Ovary (tissue), 7 donors: ENCODE measurements at regions not wholly inside any gene's neighbourhood (a gene's known extent, or its start where the extent isn't known, plus 50 kb on each side); places are given as distances from the start of the nearest gene placed in this dataset.

Experiments used
- DNase-seq, 5 donors: peaks; one replicate each; pipeline ENCODE4 v3.0.0-alpha.2; 2019 to 2020
- H3K27ac ChIP-seq, 2 donors: fragments of 200-600 bp; one replicate each; pipeline versions ENCODE4 v1.5.1 to v1.8.0; 2019 to 2022
- H3K27me3 ChIP-seq: fragments of 200-600 bp; one replicate; pipeline ENCODE4 v1.8.0; 2022
- H3K36me3 ChIP-seq: fragments of 200-600 bp; sonication (generic); one replicate; pipeline ENCODE4 v1.5.1; 2019
- H3K4me1 ChIP-seq: one replicate; pipeline ENCODE4 v1.8.1; 2013; ENCODE audit warnings: mild to moderate bottlenecking, moderate library complexity; ENCODE audit not compliant: insufficient read depth
- H3K4me3 ChIP-seq: fragments of 200-600 bp; sonication (generic); one replicate; pipeline ENCODE4 v1.5.1; 2017
- H3K9me3 ChIP-seq, 2 donors: fragments of 200-600 bp in 1 of 2; sonication (generic) in 1 of 2; one replicate each; pipeline versions ENCODE4 v1.5.1 to v1.8.1; 2013 to 2019; ENCODE audit warnings: mild to moderate bottlenecking in 1 of 2, moderate library complexity in 1 of 2
- EP300 ChIP-seq: sonication (generic); formaldehyde crosslinking; IDR thresholded peaks from one replicate; pipeline ENCODE4 v1.6.1; 2017; ENCODE audit warnings: antibody characterized with exemption
- POLR2A ChIP-seq: fragments of 450-650 bp; IDR thresholded peaks from one replicate; pipeline ENCODE4 v1.6.1; 2017; ENCODE audit warnings: antibody characterized with exemption, mild to moderate bottlenecking, moderate library complexity
- WGBS, 3 donors: extraction: QIAGEN DNeasy Blood & Tissue Kit in 1 of 3; methylation state at CpG; one replicate each; pipeline versions ENCODE4 v1.1.5 to v1.1.7; 2013 to 2017; 5-methylcytosine and 5-hydroxymethylcytosine counted together
- intact Hi-C, 4 donors: fragments of 100-400 bp; cut with DNase I; formaldehyde crosslinking; loops; one replicate each; pipeline versions ENCODE4 v1.11.0 to v1.15.1; 2022 to 2023
- TF ChIP-seq, protein P1 (sequence below), 3 donors: fragments of 450-650 bp in 2 of 3; fragments of 200-600 bp in 1 of 3; IDR thresholded peaks; one replicate each; pipeline versions ENCODE4 v1.5.1 to v1.8.0; 2016 to 2022; ENCODE audit warnings: antibody characterized with exemption in 3 of 3, mild to moderate bottlenecking in 1 of 3
- donor health status: DM: no; HTN: no; CAD: no; lungs with moderate emphysema.
- donor health status: DM: no; HTN: no; CAD: no.
- donor health status: Bipolar disorder and iron deficiency.
- donor health status: DM: no; HTN: no; CAD: no.
- donor health status: DM: yes; HTN: yes; CAD: no.

DNA sequence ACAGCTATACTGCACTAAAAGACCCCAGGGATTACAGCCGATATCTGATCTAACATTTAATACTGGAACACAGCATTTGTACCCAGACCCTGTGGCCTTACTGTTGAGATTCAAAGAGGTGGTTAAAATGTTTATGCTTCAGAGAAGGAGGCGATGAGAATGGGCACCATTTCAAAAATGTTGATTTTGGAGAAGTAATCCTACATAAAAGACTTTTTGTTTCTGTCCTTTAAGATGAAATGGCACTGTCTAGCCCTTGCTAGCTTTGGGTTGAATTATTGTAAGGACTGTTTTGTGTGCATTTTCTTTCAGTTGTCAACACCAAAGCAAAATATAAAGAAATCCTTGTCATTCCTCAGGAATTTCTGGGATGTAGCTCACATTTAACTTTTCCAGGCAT lies 288.5 kb upstream of the ANKH start:
- WGBS, 3 donors = 68 to 75% (median 69%) methylated on average over 2 of the region's 2 CpGs
- no peak overlapping the region for H3K27ac ChIP-seq

DNA sequence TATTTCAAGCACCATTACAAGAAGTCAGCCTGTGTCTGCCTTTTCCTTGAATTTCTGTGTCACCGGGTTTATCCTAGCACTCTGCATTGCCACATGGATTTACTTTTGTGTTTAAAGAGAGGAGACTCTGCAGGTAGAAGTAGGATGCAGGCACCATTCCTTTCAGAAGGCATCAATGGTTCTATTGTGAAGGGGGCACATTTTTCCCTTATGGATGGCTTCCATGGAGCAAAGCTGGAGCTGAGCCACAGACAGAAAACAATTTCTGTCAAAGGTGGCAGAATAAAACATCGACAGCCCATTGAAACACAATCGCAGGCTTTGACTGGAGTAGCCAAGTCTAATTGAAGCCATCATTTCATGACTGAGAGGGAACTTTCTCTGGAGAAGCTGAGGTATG lies 288.0 kb upstream of the ANKH start:
- no peak for DNase-seq

More for the DNA sequence above, 288.5 kb upstream of the ANKH start:
- intact Hi-C loops = no loop called here
- Histone ChIP-seq H3K9me3 (peaks cover 0 to 3% of the 10 kb centered on the region in 2 donors), H3K27me3 (no peaks in the 10 kb centered on the region), H3K4me3 (no peak overlapping the region), H3K4me1 (no peaks in the 10 kb centered on the region), H3K36me3 (no peaks in the 10 kb centered on the region)
- TF ChIP-seq, protein P1, sequence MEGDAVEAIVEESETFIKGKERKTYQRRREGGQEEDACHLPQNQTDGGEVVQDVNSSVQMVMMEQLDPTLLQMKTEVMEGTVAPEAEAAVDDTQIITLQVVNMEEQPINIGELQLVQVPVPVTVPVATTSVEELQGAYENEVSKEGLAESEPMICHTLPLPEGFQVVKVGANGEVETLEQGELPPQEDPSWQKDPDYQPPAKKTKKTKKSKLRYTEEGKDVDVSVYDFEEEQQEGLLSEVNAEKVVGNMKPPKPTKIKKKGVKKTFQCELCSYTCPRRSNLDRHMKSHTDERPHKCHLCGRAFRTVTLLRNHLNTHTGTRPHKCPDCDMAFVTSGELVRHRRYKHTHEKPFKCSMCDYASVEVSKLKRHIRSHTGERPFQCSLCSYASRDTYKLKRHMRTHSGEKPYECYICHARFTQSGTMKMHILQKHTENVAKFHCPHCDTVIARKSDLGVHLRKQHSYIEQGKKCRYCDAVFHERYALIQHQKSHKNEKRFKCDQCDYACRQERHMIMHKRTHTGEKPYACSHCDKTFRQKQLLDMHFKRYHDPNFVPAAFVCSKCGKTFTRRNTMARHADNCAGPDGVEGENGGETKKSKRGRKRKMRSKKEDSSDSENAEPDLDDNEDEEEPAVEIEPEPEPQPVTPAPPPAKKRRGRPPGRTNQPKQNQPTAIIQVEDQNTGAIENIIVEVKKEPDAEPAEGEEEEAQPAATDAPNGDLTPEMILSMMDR (IDR thresholded peaks at IDR 0.05) = no peak
- DNase-seq = no peak

DNA sequence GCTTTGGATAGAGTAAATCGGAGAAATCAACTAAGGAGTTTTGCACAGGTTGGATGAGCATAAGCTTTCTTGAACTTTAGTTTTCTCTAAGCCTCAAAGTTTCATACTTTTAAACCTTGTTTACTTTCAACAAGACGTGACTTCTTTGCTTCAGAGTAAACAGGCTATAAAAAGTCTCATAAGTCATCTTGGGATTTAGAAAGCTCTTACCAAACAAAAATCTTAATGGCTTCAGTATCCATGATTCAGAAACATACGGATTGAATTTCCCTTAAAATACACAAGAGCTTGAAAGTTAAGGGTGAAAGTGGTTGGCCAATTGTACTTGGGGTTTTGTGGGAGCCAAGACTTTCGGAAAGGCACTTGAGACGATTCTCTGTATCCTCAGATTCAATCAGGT lies 270.9 kb upstream of the ANKH start:
- Histone ChIP-seq H3K4me3 (no peak overlapping the region), H3K9me3 (no peaks in the 10 kb centered on the region), H3K4me1 (no peaks in the 10 kb centered on the region), H3K27ac (no peak overlapping the region), H3K36me3 (no peaks in the 10 kb centered on the region), H3K27me3 (no peaks in the 10 kb centered on the region)
- WGBS, 3 donors = 49 to 57% (median 55%) methylated on average over 5 of the region's 5 CpGs
- intact Hi-C loops = no loop called here
- no peak for TF ChIP-seq POLR2A
- TF ChIP-seq, protein P1 (IDR thresholded peaks at IDR 0.05) = no peak
- no peak for TF ChIP-seq EP300
- DNase-seq = no peak

More for the DNA sequence above, 288.0 kb upstream of the ANKH start:
- WGBS, 3 donors = 79 to 86% (median 83%) methylated on average over 3 of the region's 3 CpGs
- intact Hi-C loops = no loop called here
- H3K4me3 ChIP-seq = no peak overlapping the region
- H3K27ac ChIP-seq = no peak overlapping the region
- H3K36me3 ChIP-seq = no peaks in the 10 kb centered on the region
- H3K4me1 ChIP-seq = no peaks in the 10 kb centered on the region
- TF ChIP-seq POLR2A (no peak), EP300 (no peak)
- TF ChIP-seq, protein P1 (IDR thresholded peaks at IDR 0.05) = no peak
- peaks cover 0 to 3% of the 10 kb centered on the region in 2 donors for H3K9me3 ChIP-seq
- H3K27me3 ChIP-seq = no peaks in the 10 kb centered on the region

DNA sequence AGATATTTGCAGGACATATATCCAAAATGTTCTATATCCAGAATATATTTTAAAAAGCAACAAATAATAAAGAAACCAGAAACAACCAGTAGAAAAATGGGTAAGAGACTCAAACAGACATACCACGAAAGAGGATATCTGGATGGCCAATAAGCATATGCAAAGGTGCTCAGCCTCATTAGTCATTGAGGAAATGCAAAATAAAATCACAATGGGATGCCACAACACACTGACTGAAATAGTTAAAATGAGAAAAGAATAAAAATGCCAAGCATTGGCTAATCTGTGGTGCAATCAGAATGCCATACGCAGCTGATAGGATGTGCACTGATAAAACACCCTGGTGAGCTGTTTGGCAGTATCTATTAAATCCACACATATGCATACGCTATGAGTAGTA lies 265.8 kb upstream of the ANKH start:
- intact Hi-C loops = no loop called here
- 88 to 96% (median 89%) methylated on average over 3 of the region's 3 CpGs for WGBS, 3 donors

More for the DNA sequence above, 265.8 kb upstream of the ANKH start:
- Histone ChIP-seq H3K9me3 (no peaks in the 10 kb centered on the region), H3K27me3 (no peaks in the 10 kb centered on the region), H3K4me1 (no peaks in the 10 kb centered on the region), H3K4me3 (no peak overlapping the region), H3K27ac (no peak overlapping the region), H3K36me3 (no peaks in the 10 kb centered on the region)
- DNase-seq = no peak
- TF ChIP-seq EP300 = no peak
- TF ChIP-seq, protein P1 (IDR thresholded peaks at IDR 0.05) = no peak
- TF ChIP-seq POLR2A = no peak
